ENCODE measurements at regions not wholly inside any gene's neighbourhood (a gene's known extent, or its start where the extent isn't known, plus 50 kb on each side); places are given as distances from the start of the nearest gene placed in this dataset.

GRCh38 chr11:115036406-115037180 lies 358.3 kb downstream of the NXPE2 start:
- DNase-seq (ENCODE audit: low spot score), result no peak

GRCh38 chr11:115042002-115042401 lies 363.7 kb downstream of the NXPE2 start:
- DNase-seq (ENCODE audit: low spot score), result no peak

GRCh38 chr11:115047631-115048030 lies 369.3 kb downstream of the NXPE2 start:
- no peak for DNase-seq (ENCODE audit: low spot score)

GRCh38 chr11:115049796-115050195 lies 371.5 kb downstream of the NXPE2 start:
- no peak for DNase-seq (ENCODE audit: low spot score)

- DNase-seq (ENCODE audit: low spot score), result no peak
Observed at GRCh38 chr11:115050756-115051155, 372.4 kb downstream of the NXPE2 start.

- no peak for DNase-seq (ENCODE audit: low spot score)
Observed at GRCh38 chr11:115051938-115052590, 373.7 kb downstream of the NXPE2 start.

GRCh38 chr11:115052601-115053000 lies 374.3 kb downstream of the NXPE2 start:
- no peak for DNase-seq (ENCODE audit: low spot score)

- DNase-seq (ENCODE audit: low spot score), result no peak
Observed at GRCh38 chr11:115054570-115055538, 376.5 kb downstream of the NXPE2 start.

- DNase-seq (ENCODE audit: low spot score), result no peak
Observed at GRCh38 chr11:115056514-115056913, 378.2 kb downstream of the NXPE2 start.

GRCh38 chr11:115060840-115061239 lies 382.5 kb downstream of the NXPE2 start:
- DNase-seq (ENCODE audit: low spot score), result no peak

GRCh38 chr11:115065314-115065713 lies 387.0 kb downstream of the NXPE2 start:
- DNase-seq (ENCODE audit: low spot score), result no peak

- DNase-seq (ENCODE audit: low spot score), result no peak
Observed at GRCh38 chr11:115065830-115066664, 387.7 kb downstream of the NXPE2 start.

GRCh38 chr11:115067471-115067870 lies 389.1 kb downstream of the NXPE2 start:
- DNase-seq (ENCODE audit: low spot score), result no peak

- DNase-seq (ENCODE audit: low spot score), result no peak
Observed at GRCh38 chr11:115067900-115068530, 389.7 kb downstream of the NXPE2 start.

- DNase-seq (ENCODE audit: low spot score), result no peak
Observed at GRCh38 chr11:115069599-115069998, 391.3 kb downstream of the NXPE2 start.

- DNase-seq (ENCODE audit: low spot score), result no peak
Observed at GRCh38 chr11:115075356-115075755, 397.0 kb downstream of the NXPE2 start.

- no peak for DNase-seq (ENCODE audit: low spot score)
Observed at GRCh38 chr11:115077740-115078139, 399.4 kb downstream of the NXPE2 start.

- DNase-seq (ENCODE audit: low spot score), result no peak
Observed at GRCh38 chr11:115078461-115079438, 400.4 kb downstream of the NXPE2 start.

- no peak for DNase-seq (ENCODE audit: low spot score)
Observed at GRCh38 chr11:115080923-115081680, 402.8 kb downstream of the NXPE2 start.
